Mesothelial cell of epicardium (in vitro differentiated cells): ENCODE measurements at regions not wholly inside any gene's neighbourhood (a gene's known extent, or its start where the extent isn't known, plus 50 kb on each side); places are given as distances from the start of the nearest gene placed in this dataset.
A peak's percentile ranks its signal among the peaks of the same experiment; 100 is the strongest.

Experiments
- DNase-seq, 2 experiments: peaks; one replicate each; pipeline ENCODE4 v3.0.0; 2021; ENCODE audit warnings: low spot score in 2 of 2; ENCODE audit not compliant: unreplicated experiment in 2 of 2
- H3K27ac Mint-ChIP-seq: 2 replicates; pipeline ENCODE4 v1.8.0; 2021; ENCODE audit warnings: mixed read lengths
- H3K27me3 Mint-ChIP-seq: 2 replicates; pipeline ENCODE4 v1.8.0; 2021; ENCODE audit warnings: low read depth, mixed read lengths
- H3K36me3 Mint-ChIP-seq: 2 replicates; pipeline ENCODE4 v1.8.0; 2021; ENCODE audit warnings: mixed read lengths
- H3K4me1 Mint-ChIP-seq: 2 replicates; pipeline ENCODE4 v1.8.0; 2021; ENCODE audit warnings: mixed read lengths
- H3K4me3 Mint-ChIP-seq: 2 replicates; pipeline ENCODE4 v1.8.0; 2021; ENCODE audit warnings: mild to moderate bottlenecking, moderate library complexity, mixed read lengths
- H3K9me3 Mint-ChIP-seq: 2 replicates; pipeline ENCODE4 v1.8.0; 2021; ENCODE audit warnings: mixed read lengths
- TF ChIP-seq, protein P1 (sequence below): fragments of 200-600 bp; sonication (generic); IDR thresholded peaks from one replicate; pipeline ENCODE4 v1.5.0; 2021; ENCODE audit warnings: antibody characterized with exemption; ENCODE audit not compliant: unreplicated experiment

DNA sequence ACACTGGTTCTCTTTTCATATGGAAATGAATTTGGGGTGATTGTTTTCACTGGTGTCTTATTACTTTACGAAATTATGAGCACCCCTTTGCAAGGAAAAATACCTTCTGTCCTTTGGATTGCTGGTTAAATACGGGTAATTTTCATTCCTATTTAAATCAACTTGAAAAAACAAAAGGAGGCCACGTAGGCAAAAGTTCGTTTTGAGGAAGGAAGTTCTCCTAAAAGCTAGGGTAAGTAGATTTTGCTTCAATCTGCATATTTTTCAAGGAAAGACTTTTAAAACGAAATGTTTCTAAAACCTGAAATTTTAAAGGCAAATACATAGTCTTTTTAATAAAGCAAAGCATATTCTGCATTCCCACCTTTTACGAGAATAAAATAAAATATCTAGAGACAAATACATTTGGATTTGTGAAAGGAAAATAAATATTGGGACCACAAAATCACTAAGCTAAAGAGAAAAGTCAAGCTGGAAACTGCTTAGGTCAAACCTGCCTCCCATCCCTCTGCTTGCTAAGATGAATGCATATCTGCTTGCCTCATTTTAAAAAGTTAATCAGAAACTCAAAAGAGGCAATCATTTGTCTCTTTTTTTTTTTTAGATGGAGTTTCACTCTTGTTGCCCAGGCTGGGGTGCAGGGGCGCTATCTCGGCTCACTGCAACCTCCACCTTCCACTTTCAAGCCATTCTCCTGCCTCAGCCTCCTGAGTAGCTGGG is 70.9 kb upstream of the ETS2 start:
- H3K36me3 Mint-ChIP-seq: no peaks in the 10 kb centered on the region
- DNase-seq: no peak
- peaks cover 12% of the 10 kb centered on the region for H3K27me3 Mint-ChIP-seq
- H3K9me3 Mint-ChIP-seq: no peaks in the 10 kb centered on the region
- TF ChIP-seq, protein P1, sequence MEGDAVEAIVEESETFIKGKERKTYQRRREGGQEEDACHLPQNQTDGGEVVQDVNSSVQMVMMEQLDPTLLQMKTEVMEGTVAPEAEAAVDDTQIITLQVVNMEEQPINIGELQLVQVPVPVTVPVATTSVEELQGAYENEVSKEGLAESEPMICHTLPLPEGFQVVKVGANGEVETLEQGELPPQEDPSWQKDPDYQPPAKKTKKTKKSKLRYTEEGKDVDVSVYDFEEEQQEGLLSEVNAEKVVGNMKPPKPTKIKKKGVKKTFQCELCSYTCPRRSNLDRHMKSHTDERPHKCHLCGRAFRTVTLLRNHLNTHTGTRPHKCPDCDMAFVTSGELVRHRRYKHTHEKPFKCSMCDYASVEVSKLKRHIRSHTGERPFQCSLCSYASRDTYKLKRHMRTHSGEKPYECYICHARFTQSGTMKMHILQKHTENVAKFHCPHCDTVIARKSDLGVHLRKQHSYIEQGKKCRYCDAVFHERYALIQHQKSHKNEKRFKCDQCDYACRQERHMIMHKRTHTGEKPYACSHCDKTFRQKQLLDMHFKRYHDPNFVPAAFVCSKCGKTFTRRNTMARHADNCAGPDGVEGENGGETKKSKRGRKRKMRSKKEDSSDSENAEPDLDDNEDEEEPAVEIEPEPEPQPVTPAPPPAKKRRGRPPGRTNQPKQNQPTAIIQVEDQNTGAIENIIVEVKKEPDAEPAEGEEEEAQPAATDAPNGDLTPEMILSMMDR: no peak
- peak overlapping the region; percentile 72 for H3K4me3 Mint-ChIP-seq
- H3K4me1 Mint-ChIP-seq: peaks cover 12% of the 10 kb centered on the region
- no peak overlapping the region for H3K27ac Mint-ChIP-seq

DNA sequence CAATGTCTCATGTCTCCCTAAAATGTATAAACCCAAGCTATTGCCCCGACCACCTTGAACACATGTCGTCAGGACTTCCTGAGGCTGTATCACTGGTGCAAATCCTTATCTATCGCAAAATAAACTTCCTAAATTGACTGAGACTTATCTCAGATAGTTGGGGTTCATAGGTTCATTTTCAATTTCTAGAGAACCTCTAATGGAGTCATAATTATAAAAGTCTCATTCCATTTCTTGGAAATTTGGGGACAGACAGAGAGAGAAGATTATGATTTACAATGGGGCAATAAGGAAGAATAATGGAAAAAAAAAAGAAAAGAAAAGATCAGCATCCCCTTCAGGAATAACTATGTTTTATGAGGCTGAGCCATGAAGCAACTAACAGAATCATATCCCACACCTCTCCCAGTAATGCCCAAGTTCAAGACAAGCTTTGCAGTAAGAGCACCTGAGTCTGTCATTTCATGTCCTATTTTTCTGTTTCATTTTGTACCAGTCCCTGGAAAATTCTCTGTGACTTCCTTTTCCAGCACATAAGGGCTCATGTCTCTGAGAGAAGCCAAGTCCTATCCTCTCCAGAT is 70.0 kb upstream of the ETS2 start:
- Mint-ChIP-seq H3K4me3 (no peak overlapping the region), H3K27ac (no peak overlapping the region), H3K27me3 (peaks cover 12% of the 10 kb centered on the region), H3K9me3 (no peaks in the 10 kb centered on the region), H3K4me1 (peaks cover 11% of the 10 kb centered on the region), H3K36me3 (no peaks in the 10 kb centered on the region)
- TF ChIP-seq, protein P1: no peak
- no peak for DNase-seq

- H3K27ac Mint-ChIP-seq: no peak overlapping the region
- DNase-seq: no peak
- peaks cover 8% of the 10 kb centered on the region for H3K27me3 Mint-ChIP-seq
- no peak overlapping the region for H3K4me3 Mint-ChIP-seq
- H3K36me3 Mint-ChIP-seq: no peaks in the 10 kb centered on the region
- peaks cover 6% of the 10 kb centered on the region for H3K4me1 Mint-ChIP-seq
- H3K9me3 Mint-ChIP-seq: no peaks in the 10 kb centered on the region
- TF ChIP-seq, protein P1: no peak
Measured at GRCh38 chr21:38740090-38740489, 65.6 kb upstream of the ETS2 start.

GRCh38 chr21:38741092-38741949 is 64.4 kb upstream of the ETS2 start:
- Mint-ChIP-seq H3K4me1 (peaks cover 6% of the 10 kb centered on the region), H3K36me3 (no peaks in the 10 kb centered on the region), H3K27ac (no peak overlapping the region), H3K9me3 (no peaks in the 10 kb centered on the region), H3K27me3 (no peaks in the 10 kb centered on the region), H3K4me3 (no peak overlapping the region)
- DNase-seq: no peak
- TF ChIP-seq, protein P1: no peak

DNA sequence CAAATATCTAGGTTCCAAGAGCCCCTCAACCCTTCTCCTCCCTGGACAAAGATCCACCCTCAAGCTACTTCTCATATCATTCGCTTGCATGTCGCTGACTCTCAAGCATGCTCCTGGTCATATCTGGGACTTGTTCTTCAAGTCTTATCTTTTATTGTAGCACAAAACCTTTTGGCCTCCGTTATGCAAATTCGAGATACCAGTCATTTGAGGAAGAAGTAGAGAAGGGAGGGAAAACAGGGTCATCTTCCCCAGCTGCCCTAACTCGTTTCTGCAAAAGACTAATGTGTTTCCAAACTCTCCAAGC is 63.8 kb upstream of the ETS2 start:
- Mint-ChIP-seq H3K27me3 (no peaks in the 10 kb centered on the region), H3K27ac (no peak overlapping the region), H3K9me3 (peaks cover 3% of the 10 kb centered on the region), H3K4me3 (no peak overlapping the region), H3K4me1 (peaks cover 6% of the 10 kb centered on the region), H3K36me3 (no peaks in the 10 kb centered on the region)
- TF ChIP-seq, protein P1: no peak
- DNase-seq: no peak
